LNCAP (cell line): ENCODE measurements at regions not wholly inside any gene's neighbourhood (a gene's known extent, or its start where the extent isn't known, plus 50 kb on each side); places are given as distances from the start of the nearest gene placed in this dataset.

ENCODE experiments used
- CTCF ChIP-seq: fragments of 450-650 bp; IDR thresholded peaks from 2 replicates; pipeline ENCODE4 v1.5.1; 2017; ENCODE audit warnings: mild to moderate bottlenecking

GRCh38 chr9:135010586-135010860, 76.9 kb upstream of the OLFM1 start:
- no peak for TF ChIP-seq CTCF

GRCh38 chr9:135010921-135011320, 76.5 kb upstream of the OLFM1 start:
- TF ChIP-seq CTCF: no peak

- no peak for TF ChIP-seq CTCF
Measured at GRCh38 chr9:135012166-135012565, 75.3 kb upstream of the OLFM1 start.

- TF ChIP-seq CTCF: no peak
Measured at GRCh38 chr9:135014311-135015010, 73.0 kb upstream of the OLFM1 start.

- TF ChIP-seq CTCF: no peak
Measured at GRCh38 chr9:135015096-135015495, 72.4 kb upstream of the OLFM1 start.

GRCh38 chr9:135015565-135015964, 71.9 kb upstream of the OLFM1 start:
- no peak for TF ChIP-seq CTCF

- no peak for TF ChIP-seq CTCF
Measured at GRCh38 chr9:135016037-135016640, 71.3 kb upstream of the OLFM1 start.

GRCh38 chr9:135016876-135017275, 70.6 kb upstream of the OLFM1 start:
- TF ChIP-seq CTCF: no peak
